Suppressor macrophage treated with lipopolysaccharide for 1 hour (primary cell): ENCODE measurements at regions not wholly inside any gene's neighbourhood (a gene's known extent, or its start where the extent isn't known, plus 50 kb on each side); places are given as distances from the start of the nearest gene placed in this dataset.
A peak's percentile ranks its signal among the peaks of the same experiment; 100 is the strongest.
"Not testable (repeated sequence)": the region's sequence is repeated elsewhere in the genome, so short reads cannot be mapped to it uniquely, and the experiment has no call there.

Experiments used
- DNase-seq, 3 donors: peaks; one replicate each; pipeline ENCODE4 v3.0.0-alpha.2; 2020 to 2022

DNA sequence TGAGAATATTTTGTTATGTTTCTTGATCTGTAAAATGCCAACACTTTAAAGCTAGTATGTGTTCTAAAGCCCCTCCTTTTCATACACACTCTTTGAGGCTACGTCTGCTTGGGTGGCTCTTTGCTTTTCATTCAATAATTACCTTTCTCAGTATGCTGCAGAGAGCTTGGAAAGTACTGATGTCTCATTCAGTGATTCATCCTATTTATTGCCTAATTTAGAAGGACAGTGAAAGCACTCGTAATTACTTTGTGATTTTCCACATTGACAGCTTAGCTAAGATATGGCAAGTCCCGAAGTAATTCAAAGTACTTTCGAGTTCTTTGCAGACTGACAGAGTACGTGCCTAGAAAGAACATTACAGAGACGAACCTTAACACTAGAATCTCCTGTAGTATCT lies 57.2 kb downstream of the BMP15 start:
- DNase-seq, result peak in 2 of 3 donors; percentile 30 to 32

DNA sequence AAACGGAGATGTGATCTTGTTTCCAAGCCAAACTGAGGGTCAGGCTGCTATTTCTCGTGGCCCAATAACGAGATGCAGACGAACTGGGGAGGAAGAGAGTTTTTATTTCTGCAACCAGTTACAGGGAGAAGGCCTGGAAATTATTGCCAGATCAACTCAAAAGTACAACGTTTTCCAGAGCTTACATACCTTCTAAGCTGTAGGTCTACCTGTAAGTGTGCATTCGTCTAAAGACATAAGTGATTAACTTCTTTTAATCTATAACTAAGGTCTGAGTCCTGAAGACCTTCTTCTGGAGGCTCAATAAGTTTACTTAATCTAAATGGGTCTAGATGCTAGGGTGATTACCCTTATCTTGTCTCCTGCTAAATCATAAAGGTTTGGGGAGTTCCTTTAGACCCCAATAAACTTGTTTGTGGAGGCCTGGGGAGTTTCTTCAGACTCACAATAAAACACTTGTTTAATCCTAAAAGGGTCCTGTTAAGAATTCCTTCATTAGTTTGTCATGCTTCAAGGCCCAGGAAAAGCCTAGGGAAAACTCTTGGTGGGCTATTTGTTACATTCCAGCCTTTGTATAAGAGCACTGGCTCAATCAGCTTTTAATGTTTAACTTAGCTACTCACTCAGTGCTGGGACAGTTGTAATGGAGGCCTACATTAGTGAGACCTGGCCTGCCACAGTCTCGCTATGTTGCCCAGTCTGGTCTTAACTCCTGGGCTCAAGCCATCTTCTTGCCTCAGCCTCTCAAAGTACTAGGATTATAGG lies 58.5 kb downstream of the BMP15 start:
- not testable (repeated sequence) for DNase-seq

DNA sequence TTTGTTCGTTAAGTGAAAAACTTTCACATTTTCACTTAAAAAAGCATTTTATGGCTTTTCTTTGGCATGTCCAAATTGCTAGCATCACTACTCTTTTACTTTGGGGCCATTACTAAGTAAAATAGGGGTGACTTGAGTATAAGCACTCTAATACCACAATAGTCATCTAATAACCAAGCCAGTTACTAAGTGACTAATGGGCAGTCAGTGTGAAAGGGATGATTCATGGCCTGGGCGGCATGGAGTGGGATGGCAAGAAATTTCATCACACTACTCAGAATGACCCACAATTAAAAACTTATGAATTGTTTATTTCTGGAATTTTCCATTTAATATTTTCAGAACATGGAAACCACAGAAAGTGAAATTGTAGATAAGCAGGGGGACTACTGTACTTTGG lies 60.9 kb downstream of the BMP15 start:
- peak; percentile 56 to 71 (median 62) for DNase-seq

DNA sequence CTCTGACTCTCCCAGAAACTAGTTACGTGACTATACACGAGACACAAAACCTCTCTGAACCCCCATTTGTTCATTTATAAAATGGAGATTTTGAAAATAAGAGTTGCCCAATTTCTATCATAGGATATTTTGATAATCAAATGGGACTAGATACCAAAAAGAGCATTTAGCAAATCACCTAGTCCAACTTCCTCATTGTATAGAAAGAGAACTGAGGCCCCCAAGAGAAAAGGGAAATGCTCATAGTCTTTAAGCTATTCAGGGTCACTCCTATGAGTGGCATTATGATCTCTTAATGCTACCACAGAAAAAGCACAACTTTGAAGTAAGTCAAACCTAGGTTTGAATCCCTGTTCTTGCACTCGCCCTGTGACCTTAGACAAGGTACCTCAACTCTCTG lies 62.7 kb downstream of the BMP15 start:
- DNase-seq, result peak in 1 of 3 donors; percentile 12

DNA sequence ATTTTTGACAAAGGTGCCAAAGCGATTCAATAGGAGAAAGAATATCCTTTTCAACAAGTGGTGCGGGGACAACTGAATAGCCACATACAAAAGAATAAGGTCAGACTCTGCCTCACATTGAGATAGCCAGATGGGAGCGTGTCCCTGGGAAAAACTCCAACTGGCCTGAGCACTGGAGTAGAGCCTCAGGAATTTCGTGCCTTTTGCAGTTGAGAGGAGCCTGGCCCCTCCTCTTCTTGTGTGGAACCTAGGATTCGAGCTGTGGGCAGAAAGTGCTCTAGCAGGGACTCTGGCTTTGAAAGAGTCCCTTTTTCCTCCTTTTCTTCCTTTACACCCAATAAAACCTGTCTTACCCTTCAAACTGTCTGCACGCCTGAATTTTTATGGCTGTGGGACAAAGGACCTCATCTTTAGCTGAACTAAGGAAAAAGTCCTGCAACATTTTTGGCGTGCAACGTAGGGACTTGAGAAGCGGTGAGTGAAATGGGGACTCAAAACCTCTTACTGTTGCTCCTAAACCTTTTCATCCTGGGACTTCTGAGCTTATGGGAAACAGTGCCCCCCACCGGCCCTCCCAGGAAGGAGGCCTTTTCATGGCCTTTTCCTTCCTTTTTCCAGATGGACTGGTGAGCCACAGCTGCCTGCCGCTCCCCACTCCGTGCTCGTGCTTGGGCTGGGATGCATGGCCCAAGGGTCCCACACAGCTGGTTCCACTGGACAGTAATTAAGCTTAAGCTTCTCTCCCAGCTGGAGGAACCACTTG lies 68.6 kb downstream of the BMP15 start:
- DNase-seq, result no peak

DNA sequence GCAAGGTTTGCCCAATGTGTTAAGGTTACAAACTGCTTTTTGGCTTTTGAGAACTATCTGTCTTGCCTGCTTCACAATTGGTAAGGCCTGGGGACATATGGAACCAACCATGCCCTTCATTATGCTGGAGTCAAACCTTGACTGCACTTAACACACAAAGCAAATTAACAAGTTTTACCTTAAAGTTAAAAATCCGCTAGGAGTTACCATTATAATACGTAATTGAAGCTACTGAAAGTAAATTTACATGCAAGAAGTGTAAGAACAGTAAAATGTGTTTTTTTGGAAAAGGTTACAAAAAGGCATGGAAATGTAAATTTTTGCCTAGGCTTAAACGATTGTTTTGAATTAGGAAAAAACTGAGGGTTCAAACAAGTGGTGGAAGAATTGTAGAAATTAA lies 69.7 kb downstream of the BMP15 start:
- no peak for DNase-seq

DNA sequence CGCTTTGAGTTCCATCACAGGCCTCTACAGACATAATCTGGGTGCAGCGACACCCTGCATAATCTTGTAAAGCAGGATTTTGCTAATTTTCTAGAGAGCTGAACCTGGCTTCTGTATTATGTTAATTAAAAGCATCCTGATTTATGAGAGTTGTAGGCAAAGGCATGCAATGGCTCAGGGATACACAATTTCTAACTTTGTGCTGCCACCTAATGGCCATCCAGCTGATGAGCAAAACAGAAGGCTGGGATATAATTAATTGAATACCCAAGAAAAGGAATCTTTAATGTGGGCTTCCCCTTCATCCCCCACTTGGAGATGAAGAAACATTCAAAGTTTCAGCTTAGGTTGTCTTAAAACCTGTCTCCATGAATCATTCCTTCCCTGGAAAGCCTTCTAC lies 78.1 kb downstream of the BMP15 start:
- DNase-seq, result peak; percentile 23 to 32 (median 26)

DNA sequence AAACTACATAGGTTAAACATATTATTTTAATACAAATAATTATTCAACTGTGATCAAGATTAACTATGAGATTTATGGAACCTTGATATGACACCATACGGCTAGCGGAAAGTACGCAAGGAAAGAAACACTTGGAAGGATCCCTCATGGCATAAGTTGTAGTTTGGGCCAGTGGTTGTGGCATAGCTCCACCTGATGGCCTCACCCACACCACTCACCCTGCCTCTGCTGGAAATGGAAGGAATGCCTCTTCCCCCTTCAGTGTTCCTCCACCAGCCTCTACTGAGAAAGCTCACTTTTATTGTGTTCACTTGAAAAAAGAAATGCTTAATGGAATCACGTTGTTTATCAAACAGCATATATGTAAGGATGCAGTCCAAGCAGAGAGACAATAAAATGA lies 86.4 kb downstream of the BMP15 start:
- DNase-seq, result no peak

DNA sequence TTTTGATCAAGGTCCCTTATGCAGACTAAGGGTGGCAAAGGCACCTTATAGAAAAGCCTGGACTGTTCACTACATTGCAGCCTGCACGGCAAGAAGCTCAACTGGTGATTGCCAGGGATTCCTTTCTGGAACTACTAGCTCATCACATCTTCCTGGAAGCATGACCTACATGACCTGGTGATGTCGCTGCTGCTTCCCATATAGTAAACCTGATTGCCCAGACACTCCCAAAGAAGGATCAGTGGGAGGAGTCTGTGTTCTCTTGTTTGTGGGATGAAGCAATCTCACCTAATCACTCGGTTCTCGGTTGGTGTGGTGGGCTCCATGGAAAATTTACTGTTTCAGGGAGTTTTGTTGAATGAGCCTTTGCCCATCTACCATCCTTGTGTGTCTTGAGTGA lies 89.8 kb downstream of the BMP15 start:
- not testable (repeated sequence) for DNase-seq

DNA sequence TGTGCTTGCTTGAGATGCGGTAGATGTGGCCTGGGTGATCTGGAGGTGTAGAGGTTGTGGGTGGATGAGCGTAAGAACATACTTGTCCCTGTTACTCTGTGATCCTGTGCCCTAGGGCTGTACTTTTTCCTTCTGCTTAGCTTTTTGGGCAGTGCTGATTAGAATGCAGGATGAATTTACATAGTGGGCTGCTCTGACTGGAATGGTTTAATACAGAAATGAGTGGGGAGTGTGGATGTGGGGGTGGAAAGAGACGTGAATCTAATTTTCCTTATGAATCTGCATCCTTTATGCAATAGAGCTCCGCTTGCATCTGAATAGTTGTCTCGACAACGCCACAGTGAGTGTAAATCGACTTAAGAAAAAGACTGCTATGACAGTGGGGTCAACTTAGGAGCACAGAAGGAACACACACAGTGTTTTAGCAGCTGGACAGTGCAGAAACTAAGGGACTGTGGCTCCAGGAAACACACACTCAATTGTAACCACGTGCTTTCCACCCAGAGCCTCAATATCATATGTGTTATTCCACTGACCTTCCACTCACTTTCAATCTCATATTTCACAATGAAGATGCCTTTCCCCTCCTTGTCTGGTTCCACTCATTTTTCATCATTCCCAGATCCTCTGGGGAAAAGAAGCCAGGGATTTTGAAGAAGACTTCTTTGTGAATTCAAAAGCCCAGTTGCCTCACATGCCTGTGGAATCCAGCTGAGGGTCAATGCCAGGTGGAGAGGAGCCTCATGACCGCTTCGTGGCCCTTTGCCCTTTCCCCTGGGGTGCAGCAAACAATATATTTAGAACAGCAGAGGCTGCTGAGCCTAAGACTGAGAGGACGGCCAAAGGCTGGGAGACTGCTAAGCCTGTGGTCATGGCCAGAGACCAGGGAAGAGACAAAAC lies 91.4 kb downstream of the BMP15 start:
- DNase-seq, result not testable (repeated sequence)

DNA sequence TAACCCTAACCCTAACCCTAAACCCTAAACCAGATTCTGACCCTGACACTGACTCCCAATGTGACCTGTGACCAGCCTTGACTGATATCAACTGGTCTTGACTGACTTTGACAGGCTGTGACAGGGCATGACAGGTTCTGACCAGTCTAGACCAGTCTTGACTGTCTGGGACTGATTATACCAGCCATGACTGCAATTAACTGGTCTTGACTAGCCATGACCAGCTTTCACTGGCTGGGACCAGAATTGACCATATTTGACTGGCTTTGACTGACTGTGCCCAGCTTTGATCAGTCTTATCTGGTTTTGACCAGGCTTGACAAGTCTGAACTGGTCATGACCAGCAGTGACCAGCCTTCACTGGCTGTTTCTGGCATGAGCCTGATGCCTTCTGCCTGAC lies 95.5 kb downstream of the BMP15 start:
- DNase-seq, result no peak

DNA sequence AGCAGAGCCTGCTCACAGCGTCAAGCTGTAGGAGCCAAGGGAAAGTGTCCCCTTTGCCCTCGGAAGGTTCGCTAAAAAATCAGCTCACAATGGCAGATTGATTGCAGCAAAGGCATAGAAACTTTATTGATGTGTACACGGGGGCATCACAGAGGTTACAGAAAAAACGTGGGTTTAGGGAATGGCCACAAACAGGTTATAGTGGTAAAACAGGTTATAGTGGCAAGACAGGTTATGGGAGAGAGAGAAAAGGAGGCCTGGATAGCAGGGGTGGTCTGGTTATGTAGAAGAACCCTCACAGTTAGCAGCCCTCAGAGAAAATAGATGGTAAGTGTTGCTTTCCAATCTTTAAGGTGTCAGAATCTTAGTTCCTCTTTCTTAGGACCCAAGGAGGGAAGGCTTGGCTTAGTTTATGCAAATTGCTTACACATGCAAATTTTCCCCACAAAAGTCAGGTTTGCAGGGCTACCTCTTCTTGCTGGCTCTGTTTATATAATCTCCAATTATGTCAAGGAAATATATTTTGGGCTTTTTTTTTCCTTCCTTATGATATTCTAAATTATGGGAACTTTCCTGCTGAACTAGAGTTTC lies 113.7 kb downstream of the BMP15 start:
- no peak for DNase-seq

DNA sequence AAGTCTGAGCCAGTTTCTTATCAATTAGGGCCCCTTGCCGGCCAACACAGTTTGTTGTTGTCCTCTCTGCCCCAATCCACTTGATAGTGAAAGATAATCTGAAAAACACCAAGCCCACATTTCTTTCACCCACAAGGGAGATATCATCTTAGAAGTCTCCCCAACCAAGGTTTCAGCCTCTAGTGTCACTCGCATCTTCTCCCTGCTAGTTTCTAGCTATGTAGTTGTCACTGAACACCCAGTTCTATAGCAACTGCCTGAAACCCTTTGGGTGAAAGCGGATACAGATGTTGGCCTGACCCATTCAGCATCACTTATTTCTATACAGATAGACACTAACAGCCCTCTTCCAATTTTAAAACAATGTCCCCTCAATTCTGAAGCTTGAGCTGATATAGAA lies 116.3 kb downstream of the BMP15 start:
- no peak for DNase-seq

DNA sequence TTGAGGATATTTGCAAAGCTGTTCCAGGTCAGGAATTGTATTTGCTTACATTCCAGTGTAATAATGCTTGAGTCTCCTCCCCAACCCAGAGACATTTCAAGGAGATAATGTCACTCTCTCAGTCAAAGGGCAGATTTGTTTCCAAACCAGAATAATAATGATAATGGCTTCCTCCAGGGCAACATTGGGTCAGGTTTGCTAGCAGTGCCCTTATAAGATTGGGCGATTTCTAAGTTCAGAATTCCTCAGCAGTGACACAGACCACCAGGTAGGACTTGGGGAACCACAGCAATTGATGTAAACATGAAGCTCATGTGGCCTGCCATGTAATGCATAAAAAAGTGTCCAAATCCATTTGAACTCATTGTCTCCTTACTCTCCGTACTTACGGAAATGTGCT lies 125.2 kb downstream of the BMP15 start:
- DNase-seq, result no peak

DNA sequence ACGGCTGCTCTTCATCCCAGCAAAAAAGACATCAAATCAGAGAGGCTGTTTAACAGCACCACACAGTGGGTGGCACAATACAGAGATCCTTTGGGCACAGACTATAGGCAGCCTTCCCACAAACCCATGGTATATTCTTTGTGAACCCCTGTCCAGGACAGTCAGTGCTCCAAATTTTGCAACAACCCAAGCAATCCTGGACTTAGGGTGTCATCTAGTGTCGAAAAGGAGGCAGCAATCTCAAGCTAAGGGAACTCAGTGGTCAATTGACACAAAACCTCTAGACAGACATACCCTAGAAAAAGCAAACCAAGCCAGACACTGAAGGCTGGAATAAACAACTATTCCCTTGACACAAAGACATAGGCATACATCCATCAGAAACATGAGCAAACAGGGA lies 137.4 kb downstream of the BMP15 start:
- no peak for DNase-seq

DNA sequence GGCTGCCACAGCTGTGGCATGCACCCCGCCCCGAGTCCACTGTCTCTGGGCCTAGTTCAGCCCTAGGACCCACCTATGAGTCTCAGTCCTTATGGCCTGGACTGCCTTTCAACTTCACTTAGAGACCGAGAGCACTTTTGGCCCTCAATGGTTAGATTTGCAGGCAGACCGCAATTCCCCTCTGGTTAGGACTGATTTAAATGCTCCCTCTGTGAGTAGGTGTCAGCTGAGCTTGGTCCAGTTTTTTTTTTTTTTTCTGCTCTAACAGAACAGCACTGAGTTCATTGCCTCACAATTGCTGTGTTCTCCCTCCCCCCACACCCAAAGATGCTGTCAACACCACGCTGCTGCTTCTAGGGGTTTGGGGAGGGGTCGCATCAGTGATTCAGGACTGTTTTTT lies 143.2 kb downstream of the BMP15 start:
- DNase-seq, result no peak

DNA sequence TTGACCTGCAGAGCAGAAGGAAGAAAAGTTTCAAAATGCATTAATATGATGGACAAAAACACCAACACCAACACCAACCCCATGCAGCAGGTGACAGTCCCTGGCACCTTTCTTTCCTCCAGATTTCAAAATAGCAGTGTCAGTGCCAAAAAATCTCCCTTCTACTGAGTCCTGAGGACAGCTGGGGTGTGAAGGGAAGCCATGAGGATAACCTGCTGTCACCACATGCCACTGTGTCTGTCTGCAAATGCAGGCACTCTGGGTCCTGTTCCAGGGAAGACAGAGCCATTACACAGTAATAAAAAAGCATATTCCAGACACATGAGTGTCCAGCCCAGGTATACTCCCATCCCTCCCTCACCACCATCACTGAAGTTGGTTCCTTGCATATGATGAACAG lies 187.5 kb downstream of the BMP15 start:
- DNase-seq, result no peak

DNA sequence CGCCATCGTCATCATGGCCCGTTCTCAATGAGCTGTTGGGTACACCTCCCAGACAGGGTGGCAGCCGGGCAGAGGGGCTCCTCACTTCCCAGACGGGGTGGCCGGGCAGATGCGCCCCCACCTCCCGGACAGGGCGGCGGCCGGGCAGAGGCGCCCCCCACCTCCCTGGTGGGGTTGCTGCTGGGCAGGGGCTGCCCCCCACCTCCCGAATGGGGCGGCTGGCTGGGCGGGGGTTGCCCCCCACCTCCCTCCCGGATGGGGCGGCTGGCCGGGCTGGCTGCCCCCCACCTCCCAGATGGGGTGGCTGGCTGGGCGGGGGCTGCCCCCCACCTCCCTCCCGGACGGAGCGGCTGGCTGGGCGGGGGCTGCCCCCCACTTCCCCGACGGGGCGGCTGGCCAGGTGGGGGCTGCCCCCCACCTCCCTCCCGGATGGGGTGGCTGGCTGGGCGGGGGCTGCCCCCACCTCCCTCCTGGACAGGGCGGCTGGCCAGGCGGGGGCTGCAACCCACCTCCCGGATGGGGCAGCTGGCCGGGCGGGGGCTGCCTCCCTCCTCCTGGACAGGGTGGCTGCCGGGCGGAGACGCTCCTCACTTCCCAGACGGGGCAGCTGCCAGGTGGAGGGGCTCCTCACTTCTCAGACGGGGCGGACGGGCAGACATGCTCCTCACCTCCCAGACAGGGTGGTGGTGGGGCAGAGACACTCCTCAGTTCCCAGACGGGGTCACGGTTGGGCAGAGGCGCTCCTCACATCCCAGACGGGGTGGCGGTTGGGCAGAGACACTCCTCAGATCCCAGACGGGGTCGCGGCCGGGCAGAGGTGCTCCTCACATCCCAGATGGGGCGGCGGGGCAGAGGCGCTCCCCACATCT lies 208.8 kb downstream of the BMP15 start:
- DNase-seq, result not testable (repeated sequence)

DNA sequence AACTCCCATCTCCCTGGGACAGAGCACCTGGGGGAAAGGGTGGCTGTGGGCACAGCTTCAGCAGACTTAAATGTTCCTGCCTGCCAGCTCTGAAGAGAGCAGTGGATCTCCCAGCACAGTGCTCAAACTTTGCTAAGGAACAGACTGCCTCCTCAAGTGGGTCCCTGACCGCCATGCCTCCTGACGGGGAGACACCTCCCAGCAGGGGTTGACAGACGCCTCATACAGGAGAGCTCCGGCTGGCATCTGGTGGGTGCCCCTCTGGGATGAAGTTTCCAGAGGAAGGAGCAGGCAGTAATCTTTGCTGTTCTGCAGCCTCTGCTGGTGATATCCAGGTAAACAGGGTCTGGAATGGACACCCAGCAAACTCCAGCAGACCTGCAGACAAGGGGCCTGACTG lies 206.9 kb upstream of the NUDT10 start:
- not testable (repeated sequence) for DNase-seq

DNA sequence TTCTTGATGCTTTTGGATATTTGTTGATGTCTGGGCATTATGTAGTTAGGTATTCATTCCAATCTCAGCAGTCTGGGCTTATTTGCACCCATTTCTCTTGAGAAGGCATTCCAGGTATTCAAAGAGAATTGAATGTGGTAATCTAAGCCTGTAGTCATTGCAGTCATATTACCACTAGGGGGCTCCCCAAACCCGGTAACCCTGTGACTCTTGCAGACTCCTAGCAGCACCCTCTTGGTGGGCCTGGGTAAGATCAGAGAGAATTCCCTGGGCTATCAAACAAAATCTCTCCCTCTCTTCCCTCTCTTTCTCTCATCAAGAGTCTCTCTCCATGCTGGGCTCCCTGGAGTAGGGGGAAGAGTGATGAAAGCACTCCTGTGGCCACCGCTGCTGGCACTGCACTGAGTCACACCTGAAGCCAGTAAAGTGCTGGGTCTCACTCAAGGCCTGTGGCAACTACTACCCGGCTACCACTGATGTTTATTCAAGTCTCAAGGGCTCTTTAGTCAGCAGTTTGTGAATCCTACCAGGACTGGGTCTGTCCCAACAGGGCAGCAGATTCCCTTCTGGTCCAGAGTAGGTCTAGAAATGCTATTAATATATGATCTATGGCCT lies 187.7 kb upstream of the NUDT10 start:
- DNase-seq, result peak; percentile 23 to 42 (median 37)

DNA sequence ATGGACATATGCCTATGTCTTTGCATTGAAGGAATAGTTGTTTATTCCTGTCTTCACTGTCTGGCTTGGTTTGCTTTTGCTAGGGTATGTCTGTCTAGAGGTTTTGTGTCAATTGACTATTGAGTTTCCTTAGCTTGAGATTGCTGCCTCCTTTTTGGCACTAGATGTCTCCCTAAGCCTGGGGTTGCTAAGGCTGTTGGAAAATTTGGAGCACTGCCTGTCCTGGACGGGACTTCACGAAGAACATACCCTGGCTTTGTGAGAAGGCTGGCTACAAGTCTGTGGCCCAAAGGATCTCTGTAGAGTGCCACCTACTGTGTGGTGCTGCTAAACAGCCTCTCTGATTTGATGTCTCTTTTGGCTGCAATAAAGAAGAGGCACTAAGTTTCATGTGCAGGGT lies 183.8 kb upstream of the NUDT10 start:
- no peak for DNase-seq
